Transverse colon (tissue), 4 donors: ENCODE measurements at regions not wholly inside any gene's neighbourhood (a gene's known extent, or its start where the extent isn't known, plus 50 kb on each side); places are given as distances from the start of the nearest gene placed in this dataset.

ENCODE experiments used
- DNase-seq: peaks from one replicate; pipeline ENCODE4 v3.0.0-alpha.2; 2019
- H3K27ac ChIP-seq, 4 donors: fragments of 200-600 bp; sonication (generic); 2 replicates each; pipeline ENCODE4 v1.5.1; 2016 to 2018; ENCODE audit warnings: inconsistent platforms in 4 of 4
- H3K27me3 ChIP-seq: fragments of 200-600 bp; sonication (generic); 2 replicates; pipeline ENCODE4 v1.5.1; 2017; ENCODE audit warnings: inconsistent platforms
- H3K36me3 ChIP-seq, 4 donors: fragments of 200-600 bp; sonication (generic); 2 replicates each; pipeline ENCODE4 v1.5.1; 2017 to 2019; ENCODE audit warnings: inconsistent platforms in 4 of 4
- H3K4me1 ChIP-seq, 4 donors: fragments of 200-600 bp; sonication (generic); 2 replicates each; pipeline ENCODE4 v1.5.1; 2017 to 2020; ENCODE audit warnings: inconsistent platforms in 4 of 4
- H3K4me3 ChIP-seq, 4 donors: fragments of 200-600 bp; sonication (generic); 1 replicate in 1 of 4; 2 replicates in 3 of 4; pipeline versions ENCODE4 v1.5.1 to v1.6.1; 2017 to 2019; ENCODE audit warnings: inconsistent platforms in 4 of 4
- H3K9me3 ChIP-seq, 2 donors: fragments of 200-600 bp; sonication (generic); 2 replicates each; pipeline ENCODE4 v1.5.1; 2017 to 2019; ENCODE audit warnings: inconsistent platforms in 2 of 2
- CTCF ChIP-seq, 5 experiments: fragments of 200-600 bp in 3 of 5; fragments of 450-650 bp in 2 of 5; sonication (generic) in 3 of 5; IDR thresholded peaks; 1 replicate in 2 of 5; 2 replicates in 3 of 5; pipeline ENCODE4 v1.5.1; 2016 to 2017; ENCODE audit warnings: antibody characterized with exemption in 5 of 5, inconsistent platforms in 3 of 5, mild to moderate bottlenecking in 2 of 5, moderate library complexity in 1 of 5
- EP300 ChIP-seq: sonication (generic); formaldehyde crosslinking; IDR thresholded peaks from one replicate; pipeline ENCODE4 v1.6.1; 2017; ENCODE audit warnings: antibody characterized with exemption, low read depth
- POLR2A ChIP-seq: fragments of 450-650 bp; IDR thresholded peaks from one replicate; pipeline ENCODE4 v1.6.1; 2016; ENCODE audit warnings: antibody characterized with exemption, mild to moderate bottlenecking, moderate library complexity
- POLR2AphosphoS5 ChIP-seq, 3 donors: sonication (generic); formaldehyde crosslinking; IDR thresholded peaks; one replicate each; pipeline ENCODE4 v1.6.1; 2016; ENCODE audit warnings: antibody characterized with exemption in 3 of 3
- WGBS, 2 donors: methylation state at CpG; one replicate each; pipeline ENCODE4 v1.1.5; 2018; ENCODE audit warnings: low coverage in 1 of 2; 5-methylcytosine and 5-hydroxymethylcytosine counted together
- in situ Hi-C, 4 donors: fragments of 200-750 bp; cut with MboI; loops; one replicate each; pipeline versions ENCODE4 v1.15.0 to v1.15.1; 2017; ENCODE audit warnings: low sequenced_read_pairs in 3 of 4, low pct_ligation_motif_present in 1 of 4, low pct_unique_long_range_greater_than_20kb in 1 of 4
- intact Hi-C: fragments of 100-400 bp; cut with DNase I; formaldehyde crosslinking; loops from one replicate; pipeline ENCODE4 v1.15.1; 2023; ENCODE audit warnings: low total_unique reads

GRCh38 chr22:49632199-49633009 is 195.3 kb downstream of the BRD1 start:
- Histone ChIP-seq H3K27me3 (no peaks in the 10 kb centered on the region), H3K4me3 (peak overlapping the region in 3 of 4 donors; percentile 4 to 30 (median 21)), H3K4me1 (peaks cover 0 to 6% (median 5%) of the 10 kb centered on the region in 4 donors), H3K27ac (no peak overlapping the region), H3K9me3 (no peaks in the 10 kb centered on the region), H3K36me3 (no peaks in the 10 kb centered on the region)
- in situ Hi-C loops, result no loop called here
- TF ChIP-seq CTCF (IDR thresholded peaks at IDR 0.05) (peak; percentile 54 to 77 (median 66)), POLR2AphosphoS5 (IDR thresholded peaks at IDR 0.05) (no peak), POLR2A (no peak)
- peak; percentile 37 for DNase-seq
- WGBS, 2 donors, result 50% methylated on average over 44 of the region's 51 CpGs; no CpG with 5 or more reads in 1 of the 2 donors
- intact Hi-C loops, result no loop called here

GRCh38 chr22:49630448-49630946 is 197.2 kb downstream of the BRD1 start:
- intact Hi-C loops, result no loop called here
- in situ Hi-C loops, result no loop called here

GRCh38 chr22:49629586-49630447 is 197.9 kb downstream of the BRD1 start:
- in situ Hi-C loops, result no loop called here
- DNase-seq, result no peak
- WGBS, 2 donors, result 72% methylated on average over 15 of the region's 16 CpGs; no CpG with 5 or more reads in 1 of the 2 donors

More at GRCh38 chr22:49630448-49630946, 197.2 kb downstream of the BRD1 start:
- H3K36me3 ChIP-seq, result no peaks in the 10 kb centered on the region
- H3K4me3 ChIP-seq, result no peak overlapping the region
- DNase-seq, result no peak
- no peaks in the 10 kb centered on the region for H3K9me3 ChIP-seq
- no peak overlapping the region for H3K27ac ChIP-seq
- no peaks in the 10 kb centered on the region for H3K27me3 ChIP-seq
- peaks cover 0 to 6% (median 5%) of the 10 kb centered on the region in 4 donors for H3K4me1 ChIP-seq
- TF ChIP-seq CTCF (IDR thresholded peaks at IDR 0.05) (no peak), POLR2AphosphoS5 (IDR thresholded peaks at IDR 0.05) (no peak), POLR2A (no peak), EP300 (no peak)
- WGBS, 2 donors, result 83 to 89% methylated on average over 9 to 17 of the region's 17 CpGs

More at GRCh38 chr22:49629586-49630447, 197.9 kb downstream of the BRD1 start:
- Histone ChIP-seq H3K4me1 (peaks cover 0 to 6% (median 5%) of the 10 kb centered on the region in 4 donors), H3K36me3 (no peaks in the 10 kb centered on the region), H3K4me3 (no peak overlapping the region), H3K27ac (no peak overlapping the region), H3K27me3 (no peaks in the 10 kb centered on the region), H3K9me3 (no peaks in the 10 kb centered on the region)
- intact Hi-C loops, result no loop called here
- no peak for TF ChIP-seq POLR2A
- no peak for TF ChIP-seq EP300
- no peak for TF ChIP-seq CTCF (IDR thresholded peaks at IDR 0.05)
- TF ChIP-seq POLR2AphosphoS5 (IDR thresholded peaks at IDR 0.05), result no peak
